GM18861 (cell line): ENCODE measurements at regions not wholly inside any gene's neighbourhood (a gene's known extent, or its start where the extent isn't known, plus 50 kb on each side); places are given as distances from the start of the nearest gene placed in this dataset.

Experiments used
- ATAC-seq: cut with Tn5 transposase; IDR thresholded peaks from one replicate; pipeline ENCODE4 v1.9.1; 2021; ENCODE audit not compliant: unreplicated experiment

DNA sequence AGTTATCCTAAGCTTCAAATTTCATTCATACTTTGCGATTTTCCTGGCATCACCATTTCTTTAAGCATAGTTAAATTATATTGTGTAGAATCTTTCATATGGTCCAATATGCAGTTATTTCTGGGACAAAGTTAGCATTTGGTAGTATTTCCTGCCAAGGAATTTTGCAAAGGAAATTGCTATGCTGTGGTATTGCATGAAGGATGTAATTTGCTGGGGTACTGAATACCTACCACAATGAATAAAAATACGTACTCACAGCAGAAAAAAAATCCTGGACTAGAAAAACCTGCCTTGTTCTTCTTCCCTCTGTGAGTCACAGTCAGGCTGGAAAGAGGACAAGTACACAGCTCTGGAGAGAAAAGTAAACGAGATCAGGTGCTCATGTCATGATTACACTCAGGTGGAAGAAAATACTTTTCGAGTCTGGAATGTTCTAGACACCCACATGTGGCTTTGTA is 241.2 kb downstream of the PTBP2 start:
- ATAC-seq: no peak

DNA sequence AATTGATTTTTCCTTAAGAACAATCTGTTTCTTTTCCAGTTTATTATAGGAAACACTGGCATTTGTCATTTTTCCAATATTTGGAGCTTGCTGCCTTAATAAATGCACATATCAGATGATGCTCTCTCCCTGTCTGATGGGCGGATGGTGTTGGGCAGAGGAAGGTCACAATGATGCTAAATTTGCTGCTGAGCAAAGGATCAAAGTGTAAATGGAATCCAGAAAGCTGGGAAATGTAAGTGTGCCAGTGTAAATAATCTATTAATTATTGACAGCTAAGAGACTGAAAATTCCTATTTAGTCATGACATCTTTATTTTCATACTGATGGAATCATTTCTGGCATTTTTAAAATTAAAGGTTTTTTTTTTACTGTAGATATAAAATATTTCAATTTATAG is 243.2 kb downstream of the PTBP2 start:
- no peak for ATAC-seq

DNA sequence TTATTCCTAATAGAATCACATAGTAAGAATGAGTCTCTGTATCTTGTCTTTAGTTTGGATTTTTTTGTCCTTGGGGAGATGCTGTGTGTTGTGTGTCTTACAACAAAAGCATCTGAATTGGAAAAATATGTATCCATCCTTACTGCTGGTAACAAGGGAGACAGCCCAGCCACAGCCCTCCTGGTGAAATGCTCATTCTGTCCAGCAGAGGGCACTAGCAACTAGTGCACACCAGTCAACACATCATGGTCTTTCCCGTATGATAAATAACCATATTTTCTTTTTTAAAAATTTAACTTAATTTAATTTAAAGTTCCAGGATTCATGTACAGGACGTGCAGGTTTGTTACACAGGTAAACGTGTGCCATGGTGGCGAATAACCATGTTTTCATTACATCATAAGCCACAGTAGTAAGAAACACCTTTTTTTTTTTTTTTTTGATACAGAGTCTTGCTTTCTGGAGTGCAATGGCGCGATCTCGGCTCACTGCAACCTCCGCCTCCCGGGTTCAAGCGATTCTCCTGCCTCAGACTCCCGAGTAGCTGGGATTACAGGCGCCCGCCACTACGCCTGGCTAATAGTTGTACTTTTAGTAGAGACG is 245.1 kb downstream of the PTBP2 start:
- ATAC-seq: peak; percentile 93

DNA sequence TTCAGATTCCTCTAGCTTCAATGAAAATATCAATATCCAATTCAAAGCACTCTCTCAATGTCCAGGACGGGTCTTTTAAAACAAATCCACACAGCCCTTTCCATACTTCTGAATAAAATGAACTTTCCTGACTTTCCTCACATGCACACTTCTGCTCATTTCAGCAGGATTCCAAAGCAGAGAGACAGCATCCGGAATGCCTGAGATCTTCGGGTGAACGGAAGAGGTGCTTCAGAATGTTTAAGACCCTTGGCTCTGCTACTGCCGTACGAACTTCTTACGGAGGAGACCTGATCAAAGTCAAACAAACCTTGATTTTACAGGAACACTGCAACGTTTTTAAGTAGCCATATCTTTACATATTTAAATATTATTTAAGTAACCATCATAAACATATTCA is 245.7 kb downstream of the PTBP2 start:
- ATAC-seq: no peak

DNA sequence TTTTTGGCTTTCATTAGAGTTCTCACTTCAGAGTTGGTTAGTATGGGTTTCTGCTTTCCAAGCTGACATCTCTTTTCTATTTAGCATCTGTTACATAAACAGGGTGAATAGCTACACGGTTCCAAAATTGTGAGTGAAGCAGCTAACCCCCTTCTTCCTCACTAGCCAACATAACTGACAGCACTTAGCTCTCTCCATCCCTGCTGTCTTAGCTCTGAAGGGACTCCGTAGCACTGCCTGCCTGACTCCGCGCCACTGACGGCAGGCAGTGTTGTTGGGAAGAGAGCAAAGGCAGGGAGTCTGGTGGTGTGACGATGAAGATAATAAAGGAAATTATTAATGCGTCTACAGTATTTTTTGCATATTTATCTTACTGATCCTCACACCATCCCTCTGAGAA is 247.0 kb downstream of the PTBP2 start:
- ATAC-seq: no peak

DNA sequence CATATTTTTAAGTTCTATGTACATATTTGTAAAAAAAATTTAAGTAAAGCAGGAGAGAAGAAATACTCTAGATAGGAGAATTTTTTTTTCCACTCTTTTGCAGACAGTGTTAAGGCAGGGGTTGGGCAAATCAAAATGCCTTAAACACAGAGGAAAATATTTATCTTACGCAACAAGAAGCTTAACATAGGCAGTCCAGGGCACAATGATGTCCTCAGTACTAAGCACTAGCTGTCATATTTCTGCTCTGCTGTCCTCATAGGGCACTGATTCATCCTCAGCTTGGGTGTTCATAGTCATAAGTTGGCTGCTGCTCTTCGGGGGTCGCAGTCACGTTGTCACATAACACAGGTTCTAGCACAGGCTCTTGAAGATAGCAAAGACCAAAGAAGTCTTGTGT is 247.4 kb downstream of the PTBP2 start:
- no peak for ATAC-seq

DNA sequence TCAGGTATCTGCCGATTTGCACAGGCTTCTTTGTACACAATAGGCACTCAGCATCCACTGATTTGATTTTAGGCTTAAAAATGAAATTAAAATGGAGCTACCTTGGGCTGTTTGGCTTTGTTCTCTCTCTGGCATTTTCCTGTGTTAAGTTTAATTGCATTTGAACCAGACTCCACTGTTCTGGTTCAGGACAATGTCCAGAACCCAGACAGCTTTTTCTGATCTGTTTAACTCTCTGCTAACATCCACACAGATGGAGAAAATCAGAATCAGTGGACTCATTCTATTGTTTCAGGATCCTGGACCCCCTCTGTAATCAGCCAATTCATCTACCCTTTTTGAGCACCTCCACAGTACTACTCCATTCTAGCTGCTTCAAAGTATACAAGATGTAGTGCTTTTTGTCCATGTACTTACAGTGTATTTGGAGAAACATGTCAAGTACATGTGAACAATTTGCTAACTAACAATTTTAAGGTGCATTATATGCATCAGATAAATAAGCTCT is 248.1 kb downstream of the PTBP2 start:
- no peak for ATAC-seq

DNA sequence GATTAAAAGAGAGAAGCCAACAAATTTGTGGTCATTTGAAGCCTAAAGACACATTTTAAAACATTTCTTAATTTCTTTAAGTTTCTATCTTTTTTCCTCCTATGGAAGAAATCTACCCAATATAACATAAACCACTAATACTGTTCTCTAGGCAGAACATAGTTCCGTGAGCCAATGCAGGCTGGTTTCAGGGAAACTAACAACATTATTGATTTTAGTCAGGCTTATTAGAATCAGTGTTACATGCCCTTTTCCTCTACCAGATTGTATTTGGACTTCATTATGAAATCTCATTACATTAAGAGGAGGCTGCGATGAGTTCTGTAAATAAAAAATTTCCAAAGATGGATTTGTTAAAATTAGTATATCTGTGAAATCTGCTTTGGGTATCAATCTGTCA is 249.9 kb downstream of the PTBP2 start:
- no peak for ATAC-seq

DNA sequence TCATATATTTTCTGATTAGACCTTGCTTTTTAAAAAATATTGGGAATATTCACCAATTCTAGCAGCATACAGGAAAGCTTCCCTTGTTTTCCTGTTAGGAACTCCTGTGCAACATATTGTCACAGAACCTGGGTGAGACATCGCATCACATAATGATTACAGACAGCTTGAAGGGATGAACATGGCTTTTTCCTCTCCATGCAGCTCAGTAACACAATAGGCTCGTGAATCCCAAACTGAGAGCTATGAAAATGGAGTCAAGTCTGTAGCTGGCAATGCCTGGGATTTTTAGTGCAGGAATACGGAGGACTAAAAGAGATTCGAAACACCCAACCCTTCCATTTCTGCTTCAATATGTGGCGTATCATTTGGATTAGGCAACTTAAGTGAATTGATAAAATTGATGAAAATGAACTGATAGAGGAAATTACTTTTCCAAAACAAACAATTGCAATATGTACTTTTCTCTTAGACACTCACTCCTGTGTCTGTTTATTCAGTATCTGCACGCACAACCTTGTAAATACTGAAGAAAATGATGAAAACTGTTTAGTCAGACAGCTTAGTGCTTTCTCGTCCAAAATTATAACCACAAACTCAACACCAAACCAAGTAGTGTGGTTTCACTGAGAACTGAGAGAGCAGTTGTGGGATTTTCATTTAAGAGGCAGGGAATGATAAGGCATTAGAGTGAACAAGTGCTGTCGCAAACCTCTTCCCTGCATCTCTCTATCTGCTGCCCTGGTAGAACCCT is 250.4 kb downstream of the PTBP2 start:
- no peak for ATAC-seq

DNA sequence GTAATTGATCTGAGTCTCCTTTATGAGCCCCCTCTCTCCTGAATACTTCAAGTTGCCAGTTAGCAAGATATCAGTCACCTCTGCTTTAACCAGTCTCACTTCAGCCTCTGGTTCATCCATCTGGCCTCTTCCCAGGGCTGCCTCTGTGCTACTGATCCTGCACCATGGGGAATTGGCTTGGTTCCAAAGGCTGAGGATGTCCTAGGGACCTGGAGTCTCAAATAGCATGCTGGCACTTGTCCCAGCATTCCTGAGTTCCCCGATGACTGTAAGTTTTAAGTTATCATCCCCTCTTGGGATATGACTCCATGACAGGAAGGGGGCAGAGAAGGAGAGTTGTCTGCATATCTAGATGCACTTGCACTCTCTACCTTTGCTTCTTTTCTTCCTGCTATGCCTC is 252.0 kb downstream of the PTBP2 start:
- no peak for ATAC-seq

DNA sequence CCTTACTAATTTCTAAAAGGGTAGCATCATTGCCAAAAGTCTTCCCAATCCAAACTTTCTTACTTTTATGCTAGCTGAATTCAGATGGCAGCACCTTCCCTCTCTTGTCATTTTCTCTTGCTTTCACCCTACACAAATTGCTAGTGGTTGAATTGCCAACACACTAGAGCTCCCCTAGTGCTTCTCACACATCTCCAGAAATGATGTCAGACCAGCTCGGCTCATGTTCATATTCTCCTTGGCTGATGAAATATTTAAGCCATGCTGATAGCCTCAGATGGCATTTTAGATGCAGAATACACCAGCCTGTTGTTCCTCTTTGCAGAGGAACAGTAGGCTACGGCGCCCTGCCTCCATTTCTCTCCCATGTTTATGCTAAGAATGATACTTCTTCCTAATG is 256.9 kb downstream of the PTBP2 start:
- no peak for ATAC-seq

DNA sequence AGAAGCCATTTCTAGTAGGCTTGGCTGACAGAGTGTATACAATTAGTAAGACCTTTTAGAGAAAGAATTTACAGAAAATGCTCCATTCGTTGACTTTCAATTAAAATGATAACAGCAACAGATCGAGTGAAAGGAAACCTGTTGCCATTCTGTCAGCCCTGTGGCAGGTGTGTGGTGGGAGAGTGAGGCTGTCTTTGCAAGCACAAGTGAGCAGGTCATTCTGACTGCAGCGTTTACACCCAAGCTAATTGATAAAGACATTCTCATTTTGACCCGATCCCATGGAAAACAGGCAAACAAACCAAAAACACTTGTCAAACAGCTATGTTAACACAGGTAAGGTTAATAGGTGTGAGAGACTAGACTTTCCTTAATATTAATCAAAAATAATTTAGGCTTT is 257.3 kb downstream of the PTBP2 start:
- no peak for ATAC-seq

DNA sequence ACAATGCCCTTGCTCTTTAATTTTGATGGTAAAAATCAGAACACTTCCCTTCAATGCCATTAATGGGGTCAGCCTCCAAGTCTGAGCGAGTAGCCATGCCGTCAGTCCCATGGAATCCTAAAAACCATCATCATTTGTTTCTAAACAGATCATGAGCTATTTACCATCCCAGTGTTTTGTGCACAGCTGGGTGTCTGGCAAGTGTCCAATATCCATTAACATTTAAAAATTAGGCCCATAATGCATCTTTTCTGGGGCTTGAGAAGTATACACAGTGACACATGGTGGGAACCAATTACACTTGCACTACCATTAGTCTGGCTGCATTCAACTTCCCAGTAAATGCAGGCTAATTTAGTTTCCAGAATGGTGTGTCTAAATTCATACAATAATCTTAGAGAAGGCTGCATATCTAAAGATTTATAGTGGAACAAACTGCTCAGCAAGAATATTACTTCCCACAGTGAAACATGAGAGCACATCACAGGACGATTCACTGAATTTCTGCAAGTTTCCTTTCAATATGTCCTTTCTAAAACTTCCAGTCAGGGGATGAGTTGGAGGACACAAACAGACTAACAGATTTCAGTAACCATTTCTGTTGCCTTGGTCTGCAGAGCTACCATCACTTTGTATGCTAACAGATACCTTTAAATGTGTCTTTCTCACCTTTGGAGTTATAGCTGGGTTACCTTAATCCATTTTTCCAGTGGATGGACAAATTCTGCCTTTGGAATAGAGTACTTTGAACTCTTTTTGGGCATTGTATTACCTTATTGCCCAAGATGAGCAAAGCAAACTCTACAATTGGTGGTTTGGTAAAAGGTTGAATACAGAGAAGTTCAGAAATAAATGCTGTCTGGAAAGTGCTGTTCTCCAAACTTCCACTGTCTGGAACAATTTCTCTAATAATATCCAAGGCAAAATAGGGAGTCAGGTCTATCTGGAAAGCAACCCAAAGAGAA is 258.0 kb downstream of the PTBP2 start:
- ATAC-seq: no peak

DNA sequence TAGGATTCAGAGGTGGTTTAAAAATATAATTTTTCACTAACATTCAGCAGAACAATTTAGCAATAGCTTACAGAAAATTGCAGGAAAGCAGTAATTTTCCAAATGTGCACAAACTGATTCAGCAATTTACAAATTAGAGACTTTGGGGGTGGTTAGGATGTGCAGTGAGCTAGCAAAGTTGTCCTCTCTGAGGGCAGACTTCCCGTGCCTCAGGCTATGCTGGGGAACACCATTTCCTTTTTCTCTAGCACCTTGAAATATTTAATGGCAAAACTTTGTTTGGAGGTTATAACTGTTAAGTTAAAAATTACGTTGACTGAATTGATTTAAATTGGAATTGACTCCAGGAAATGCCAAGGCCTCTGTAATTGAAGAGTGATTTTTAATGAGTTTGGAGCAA is 258.9 kb downstream of the PTBP2 start:
- ATAC-seq: no peak

DNA sequence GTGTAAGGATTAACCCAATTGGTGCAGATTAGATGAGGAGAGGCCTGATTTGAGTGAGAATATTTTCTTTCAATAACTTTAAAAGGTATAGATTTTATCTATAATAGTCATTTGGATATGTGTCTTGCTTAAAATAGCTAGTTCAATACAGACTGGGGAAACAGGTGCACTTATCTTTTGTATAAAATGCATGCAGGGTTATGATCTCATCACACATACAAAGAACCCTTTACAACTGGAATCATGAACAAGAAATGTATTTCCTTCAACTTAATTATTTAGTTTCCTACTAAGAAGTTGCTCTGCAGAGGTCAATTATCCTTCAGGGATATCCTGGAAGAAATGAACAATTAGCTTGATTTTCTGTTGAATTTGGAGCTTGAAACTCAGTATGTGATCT is 259.6 kb downstream of the PTBP2 start:
- no peak for ATAC-seq

DNA sequence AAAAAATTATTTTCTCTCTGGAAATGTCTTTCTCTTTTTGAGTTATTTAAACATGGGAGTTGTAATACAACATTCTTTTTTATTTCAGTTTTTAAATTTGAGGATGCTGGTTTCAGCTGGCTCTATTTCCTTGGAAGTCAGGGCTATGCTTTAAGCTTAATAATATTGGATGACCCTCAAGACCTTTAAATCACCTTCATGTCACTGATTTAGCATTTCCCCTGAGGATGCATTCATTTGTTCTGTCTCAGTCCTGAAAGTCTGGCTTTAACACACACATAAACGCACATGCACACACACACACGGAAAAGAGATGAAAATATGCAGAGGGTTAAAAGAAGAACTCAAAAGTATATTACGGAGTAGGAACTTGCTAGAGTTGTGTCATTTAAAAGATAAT is 260.5 kb downstream of the PTBP2 start:
- ATAC-seq: no peak

DNA sequence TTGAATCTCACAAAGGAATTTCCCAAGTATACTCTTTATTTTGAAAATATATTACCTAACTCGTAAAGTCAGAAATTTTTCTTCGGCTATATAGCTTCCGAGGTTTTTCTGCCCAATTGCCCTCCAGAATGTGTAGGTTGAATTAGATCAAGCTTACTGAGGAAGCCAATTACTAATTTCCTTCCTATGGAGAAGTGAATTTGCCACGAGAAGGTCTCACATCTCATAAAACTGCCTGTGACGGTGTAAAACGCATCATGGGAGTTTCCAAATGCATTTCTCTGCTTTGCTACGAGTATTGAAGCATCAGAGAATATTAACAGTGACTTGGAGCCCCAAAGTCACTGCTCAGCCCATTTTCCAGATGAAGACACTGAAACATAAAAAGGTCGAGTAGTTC is 262.3 kb downstream of the PTBP2 start:
- no peak for ATAC-seq

DNA sequence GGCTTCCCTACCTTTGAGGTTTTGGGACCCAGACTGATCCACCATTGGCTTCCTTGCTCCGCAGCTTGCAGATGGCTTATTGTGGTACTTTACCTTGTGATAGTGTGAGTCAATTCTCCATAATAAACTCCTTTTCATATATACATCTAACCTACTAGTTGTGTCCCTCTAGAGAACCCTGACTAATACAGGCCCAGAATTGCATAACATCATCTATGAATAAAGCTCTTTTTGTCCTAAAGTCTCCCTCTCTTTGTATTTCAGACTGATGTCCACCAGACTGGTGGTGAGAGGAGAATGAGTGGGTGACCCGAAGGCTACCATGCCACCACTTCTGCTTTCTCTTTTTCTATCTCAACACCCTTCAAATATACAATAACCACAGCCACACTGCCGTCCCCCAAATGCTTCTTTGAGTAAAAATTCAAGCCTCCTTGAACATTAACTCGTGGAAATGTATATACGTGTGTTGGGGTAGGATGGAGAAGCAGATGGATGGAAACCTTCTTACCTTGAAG is 265.7 kb downstream of the PTBP2 start:
- ATAC-seq: no peak

DNA sequence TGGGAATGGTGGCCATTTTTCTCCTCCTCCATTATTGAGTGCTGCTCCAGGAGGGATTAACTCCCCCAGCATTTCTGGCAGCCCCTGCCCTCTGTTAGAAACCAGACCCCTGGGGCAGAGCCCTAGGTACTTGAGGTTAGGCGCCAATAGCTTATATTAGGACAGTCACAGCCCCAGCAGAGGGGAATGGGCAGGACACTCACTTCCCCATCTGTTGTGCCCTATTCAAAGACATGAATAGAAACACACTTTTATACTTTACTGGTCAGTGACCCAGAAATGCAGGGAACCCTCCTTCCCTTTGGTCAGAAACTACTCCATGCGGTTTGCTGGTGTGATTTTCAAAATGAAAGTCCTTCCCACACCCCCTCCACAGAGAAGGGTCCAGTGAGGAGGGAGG is 267.7 kb downstream of the PTBP2 start:
- no peak for ATAC-seq

DNA sequence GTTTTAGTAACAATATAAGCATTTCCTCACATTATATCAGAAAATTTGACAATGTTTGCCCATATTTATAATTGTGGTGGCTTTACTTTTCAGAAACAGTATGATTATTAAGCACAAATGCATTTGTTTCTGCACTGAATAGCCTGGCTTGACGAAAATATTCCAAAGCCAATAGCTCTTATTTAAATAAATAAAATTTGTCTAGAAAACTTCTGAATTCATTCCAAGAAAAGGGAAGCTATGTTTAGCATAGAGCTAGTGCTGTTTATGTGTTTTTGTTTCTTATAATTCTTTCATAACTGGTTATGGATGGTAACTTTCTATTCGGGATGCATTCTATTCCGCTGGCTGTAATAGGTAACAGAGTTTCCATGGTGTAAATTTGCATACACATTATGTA is 268.6 kb downstream of the PTBP2 start:
- ATAC-seq: no peak

DNA sequence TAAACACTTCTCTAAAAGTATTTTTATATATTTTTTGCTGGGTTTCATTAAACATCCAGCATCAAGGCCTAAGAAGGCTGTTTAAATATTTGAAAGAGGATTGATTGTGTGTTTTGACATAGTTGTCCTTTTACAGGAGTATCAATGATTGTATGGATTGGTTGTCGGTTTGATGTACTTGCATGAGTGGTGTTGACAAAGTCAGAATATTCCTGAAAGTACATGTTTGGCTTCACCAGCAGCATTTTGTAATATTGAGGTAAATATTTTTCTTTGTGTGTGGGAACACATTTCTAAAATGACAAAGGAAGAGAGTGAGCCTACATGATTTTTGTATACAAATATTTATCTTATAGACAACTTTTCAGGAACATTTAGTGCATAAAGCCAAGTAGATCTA is 269.7 kb downstream of the PTBP2 start:
- ATAC-seq: no peak
